ENCODE measurements at regions not wholly inside any gene's neighbourhood (a gene's known extent, or its start where the extent isn't known, plus 50 kb on each side); places are given as distances from the start of the nearest gene placed in this dataset.
"Not testable (repeated sequence)": the region's sequence is repeated elsewhere in the genome, so short reads cannot be mapped to it uniquely, and the experiment has no call there.

- intact Hi-C loops (cut with DNase I); H3K27me3 ChIP-seq; DNase-seq (ENCODE audit: low spot score in 2 of 2); H3K4me1 ChIP-seq; H3K4me3 ChIP-seq; H3K27ac ChIP-seq; H3K36me3 ChIP-seq; H3K9me3 ChIP-seq: not testable (repeated sequence)
Measured at GRCh38 chr7:76936346-76936745, 95.8 kb downstream of the SPDYE17 start.

GRCh38 chr7:76934711-76935110 is 97.5 kb downstream of the SPDYE17 start:
- H3K9me3 ChIP-seq; H3K36me3 ChIP-seq; H3K4me3 ChIP-seq; intact Hi-C loops (cut with DNase I); H3K27me3 ChIP-seq; H3K27ac ChIP-seq; H3K4me1 ChIP-seq; DNase-seq (ENCODE audit: low spot score in 2 of 2): not testable (repeated sequence)

GRCh38 chr7:76932957-76933356 is 99.2 kb downstream of the SPDYE17 start:
- DNase-seq (ENCODE audit: low spot score in 2 of 2); H3K27me3 ChIP-seq; H3K27ac ChIP-seq; H3K36me3 ChIP-seq; H3K4me3 ChIP-seq; H3K4me1 ChIP-seq; H3K9me3 ChIP-seq; intact Hi-C loops (cut with DNase I): not testable (repeated sequence)

GRCh38 chr7:76931441-76931840 is 100.7 kb downstream of the SPDYE17 start:
- DNase-seq (ENCODE audit: low spot score in 2 of 2); H3K4me1 ChIP-seq; H3K27ac ChIP-seq; intact Hi-C loops (cut with DNase I); H3K36me3 ChIP-seq; H3K27me3 ChIP-seq; H3K4me3 ChIP-seq; H3K9me3 ChIP-seq: not testable (repeated sequence)

- intact Hi-C loops (cut with DNase I); H3K27ac ChIP-seq; H3K36me3 ChIP-seq; H3K9me3 ChIP-seq; H3K4me1 ChIP-seq; H3K27me3 ChIP-seq; DNase-seq (ENCODE audit: low spot score in 2 of 2); H3K4me3 ChIP-seq: not testable (repeated sequence)
Measured at GRCh38 chr7:76930416-76930815, 101.7 kb downstream of the SPDYE17 start.

- H3K27me3 ChIP-seq; H3K4me1 ChIP-seq; H3K36me3 ChIP-seq; H3K4me3 ChIP-seq; H3K9me3 ChIP-seq; intact Hi-C loops (cut with DNase I); H3K27ac ChIP-seq; DNase-seq (ENCODE audit: low spot score in 2 of 2): not testable (repeated sequence)
Measured at GRCh38 chr7:76928751-76929150, 103.4 kb downstream of the SPDYE17 start.

GRCh38 chr7:76927741-76928393 is 104.3 kb downstream of the SPDYE17 start:
- H3K27ac ChIP-seq; H3K4me3 ChIP-seq; H3K36me3 ChIP-seq; intact Hi-C loops (cut with DNase I); DNase-seq (ENCODE audit: low spot score in 2 of 2); H3K9me3 ChIP-seq; H3K4me1 ChIP-seq; H3K27me3 ChIP-seq: not testable (repeated sequence)

- H3K27ac ChIP-seq; intact Hi-C loops (cut with DNase I): not testable (repeated sequence)
Measured at GRCh38 chr7:76926416-76926815, 105.7 kb downstream of the SPDYE17 start.

GRCh38 chr7:76924756-76925155 is 107.4 kb downstream of the SPDYE17 start:
- H3K9me3 ChIP-seq; H3K36me3 ChIP-seq; H3K27ac ChIP-seq; DNase-seq (ENCODE audit: low spot score in 2 of 2); H3K4me3 ChIP-seq; intact Hi-C loops (cut with DNase I); H3K27me3 ChIP-seq; H3K4me1 ChIP-seq: not testable (repeated sequence)

More at GRCh38 chr7:76926416-76926815, 105.7 kb downstream of the SPDYE17 start:
- H3K36me3 ChIP-seq; DNase-seq (ENCODE audit: low spot score in 2 of 2); H3K27me3 ChIP-seq; H3K4me3 ChIP-seq; H3K4me1 ChIP-seq; H3K9me3 ChIP-seq: not testable (repeated sequence)

GRCh38 chr7:76918619-76919018 is 113.5 kb downstream of the SPDYE17 start:
- intact Hi-C loops (cut with DNase I): not testable (repeated sequence)

GRCh38 chr7:76914361-76914760 is 117.8 kb downstream of the SPDYE17 start:
- intact Hi-C loops (cut with DNase I); H3K36me3 ChIP-seq; H3K4me1 ChIP-seq; H3K27me3 ChIP-seq; DNase-seq (ENCODE audit: low spot score in 2 of 2); H3K9me3 ChIP-seq; H3K4me3 ChIP-seq; H3K27ac ChIP-seq: not testable (repeated sequence)

More at GRCh38 chr7:76918619-76919018, 113.5 kb downstream of the SPDYE17 start:
- H3K27ac ChIP-seq; H3K4me3 ChIP-seq; H3K4me1 ChIP-seq; H3K9me3 ChIP-seq; H3K36me3 ChIP-seq; H3K27me3 ChIP-seq; DNase-seq (ENCODE audit: low spot score in 2 of 2): not testable (repeated sequence)

- H3K36me3 ChIP-seq; DNase-seq (ENCODE audit: low spot score in 2 of 2); H3K9me3 ChIP-seq; H3K27me3 ChIP-seq; H3K27ac ChIP-seq; H3K4me3 ChIP-seq; H3K4me1 ChIP-seq; intact Hi-C loops (cut with DNase I): not testable (repeated sequence)
Measured at GRCh38 chr7:76912011-76912814, 119.9 kb downstream of the SPDYE17 start.

GRCh38 chr7:76904688-76905087 is 127.5 kb downstream of the SPDYE17 start:
- H3K4me3 ChIP-seq; H3K9me3 ChIP-seq; H3K27ac ChIP-seq; H3K4me1 ChIP-seq; intact Hi-C loops (cut with DNase I); DNase-seq (ENCODE audit: low spot score in 2 of 2); H3K27me3 ChIP-seq; H3K36me3 ChIP-seq: not testable (repeated sequence)

- intact Hi-C loops (cut with DNase I): not testable (repeated sequence)
Measured at GRCh38 chr7:76901944-76902710, 130.0 kb downstream of the SPDYE17 start.

More at GRCh38 chr7:76901944-76902710, 130.0 kb downstream of the SPDYE17 start:
- H3K9me3 ChIP-seq; H3K27ac ChIP-seq; DNase-seq (ENCODE audit: low spot score in 2 of 2); H3K4me1 ChIP-seq; H3K4me3 ChIP-seq; H3K36me3 ChIP-seq; H3K27me3 ChIP-seq: not testable (repeated sequence)

Data from ascending aorta (tissue), 2 donors.